ENCODE measurements at regions not wholly inside any gene's neighbourhood (a gene's known extent, or its start where the extent isn't known, plus 50 kb on each side); places are given as distances from the start of the nearest gene placed in this dataset.

DNA sequence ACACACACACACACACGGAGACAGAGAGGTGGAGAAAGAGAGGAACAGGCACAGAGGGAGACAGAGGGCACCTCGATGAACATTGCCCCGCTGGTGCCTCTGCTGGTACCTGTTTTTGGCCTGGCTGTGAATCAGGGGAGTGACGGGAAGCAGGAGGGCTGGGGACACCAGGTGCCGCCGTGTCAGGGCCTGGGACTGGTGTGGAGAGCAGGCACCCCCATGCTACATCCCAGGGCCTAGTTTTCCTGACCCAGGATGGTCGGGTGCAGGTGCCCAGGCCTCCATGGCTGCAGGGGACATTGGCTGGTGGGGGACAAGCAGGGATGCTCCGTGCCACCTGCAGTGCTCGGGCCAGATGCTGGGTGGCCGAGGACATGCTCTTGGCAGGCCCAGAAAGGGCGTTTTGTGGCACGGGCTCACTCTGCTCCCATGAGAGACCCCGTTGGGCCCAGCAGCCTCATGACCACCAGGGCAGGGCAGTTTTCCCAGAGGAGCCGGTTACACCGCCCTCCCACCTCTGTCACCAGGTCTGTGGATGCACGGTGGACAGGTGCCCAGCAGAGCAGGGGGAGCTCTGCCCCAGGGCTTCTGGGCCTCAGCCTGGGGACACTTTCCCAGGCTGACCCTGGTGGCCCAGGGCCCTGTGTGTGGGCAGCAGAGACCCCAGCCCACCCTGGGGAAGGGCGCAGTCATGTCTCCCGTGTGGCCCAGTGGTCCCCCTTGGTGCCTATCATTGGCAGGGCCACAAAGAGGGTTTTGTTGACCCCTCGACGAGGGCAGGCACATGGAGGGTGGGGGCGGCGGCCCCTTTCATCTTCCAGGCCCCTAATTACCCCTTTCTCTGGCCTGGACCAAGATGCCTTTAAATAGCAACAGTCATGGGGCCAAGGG, 207.5 kb upstream of the RTL1 start:
- no peaks in the 10 kb centered on the region for H3K36me3 ChIP-seq
- no peak for DNase-seq
- H3K9me3 ChIP-seq: no peaks in the 10 kb centered on the region
- TF ChIP-seq, protein P1, sequence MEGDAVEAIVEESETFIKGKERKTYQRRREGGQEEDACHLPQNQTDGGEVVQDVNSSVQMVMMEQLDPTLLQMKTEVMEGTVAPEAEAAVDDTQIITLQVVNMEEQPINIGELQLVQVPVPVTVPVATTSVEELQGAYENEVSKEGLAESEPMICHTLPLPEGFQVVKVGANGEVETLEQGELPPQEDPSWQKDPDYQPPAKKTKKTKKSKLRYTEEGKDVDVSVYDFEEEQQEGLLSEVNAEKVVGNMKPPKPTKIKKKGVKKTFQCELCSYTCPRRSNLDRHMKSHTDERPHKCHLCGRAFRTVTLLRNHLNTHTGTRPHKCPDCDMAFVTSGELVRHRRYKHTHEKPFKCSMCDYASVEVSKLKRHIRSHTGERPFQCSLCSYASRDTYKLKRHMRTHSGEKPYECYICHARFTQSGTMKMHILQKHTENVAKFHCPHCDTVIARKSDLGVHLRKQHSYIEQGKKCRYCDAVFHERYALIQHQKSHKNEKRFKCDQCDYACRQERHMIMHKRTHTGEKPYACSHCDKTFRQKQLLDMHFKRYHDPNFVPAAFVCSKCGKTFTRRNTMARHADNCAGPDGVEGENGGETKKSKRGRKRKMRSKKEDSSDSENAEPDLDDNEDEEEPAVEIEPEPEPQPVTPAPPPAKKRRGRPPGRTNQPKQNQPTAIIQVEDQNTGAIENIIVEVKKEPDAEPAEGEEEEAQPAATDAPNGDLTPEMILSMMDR (IDR thresholded peaks at IDR 0.05; ENCODE audit: low read depth, low read length): no peak
- no peaks in the 10 kb centered on the region for H3K27me3 ChIP-seq
- no peak overlapping the region for H3K4me3 ChIP-seq (ENCODE audit: low read depth, low read length)
- H3K4me1 ChIP-seq: no peaks in the 10 kb centered on the region

DNA sequence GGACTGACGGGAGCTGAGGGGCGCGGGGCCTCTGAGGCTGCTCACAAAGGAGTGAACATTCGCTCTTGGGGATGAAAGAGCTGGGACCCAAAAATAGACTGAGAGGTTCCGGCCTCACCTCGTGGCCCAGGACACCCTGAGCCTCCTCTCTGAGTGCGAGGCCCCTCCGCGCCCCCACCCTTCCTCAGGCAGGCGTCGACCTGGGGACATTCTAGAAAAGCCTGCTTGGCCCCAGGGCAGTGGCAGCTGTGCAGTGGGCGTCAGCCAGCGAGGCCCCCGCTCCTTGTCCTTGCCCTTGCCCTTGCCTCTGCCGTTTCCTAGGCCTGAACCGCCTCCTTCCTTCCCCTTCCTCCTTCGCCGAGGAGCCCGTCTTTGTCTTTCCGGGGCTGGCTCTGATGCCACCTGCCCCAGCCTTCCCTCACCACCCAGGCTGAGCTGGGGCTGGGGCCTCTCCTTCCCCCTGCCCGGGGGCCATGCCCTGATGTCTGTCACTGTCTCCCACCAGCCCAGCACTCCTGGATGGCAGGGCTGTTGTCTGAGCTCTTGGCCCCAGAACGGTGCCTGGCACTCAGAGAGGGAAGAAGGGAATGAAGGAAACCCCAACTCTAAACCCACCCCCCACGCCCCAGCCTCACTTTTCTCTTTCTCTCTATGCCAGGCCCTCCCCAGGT, 208.2 kb upstream of the RTL1 start:
- Histone ChIP-seq H3K4me3 (ENCODE audit: low read depth, low read length) (no peak overlapping the region), H3K4me1 (no peaks in the 10 kb centered on the region), H3K36me3 (no peaks in the 10 kb centered on the region), H3K9me3 (no peaks in the 10 kb centered on the region), H3K27me3 (no peaks in the 10 kb centered on the region)
- no peak for DNase-seq
- TF ChIP-seq, protein P1 (IDR thresholded peaks at IDR 0.05; ENCODE audit: low read depth, low read length): no peak

DNA sequence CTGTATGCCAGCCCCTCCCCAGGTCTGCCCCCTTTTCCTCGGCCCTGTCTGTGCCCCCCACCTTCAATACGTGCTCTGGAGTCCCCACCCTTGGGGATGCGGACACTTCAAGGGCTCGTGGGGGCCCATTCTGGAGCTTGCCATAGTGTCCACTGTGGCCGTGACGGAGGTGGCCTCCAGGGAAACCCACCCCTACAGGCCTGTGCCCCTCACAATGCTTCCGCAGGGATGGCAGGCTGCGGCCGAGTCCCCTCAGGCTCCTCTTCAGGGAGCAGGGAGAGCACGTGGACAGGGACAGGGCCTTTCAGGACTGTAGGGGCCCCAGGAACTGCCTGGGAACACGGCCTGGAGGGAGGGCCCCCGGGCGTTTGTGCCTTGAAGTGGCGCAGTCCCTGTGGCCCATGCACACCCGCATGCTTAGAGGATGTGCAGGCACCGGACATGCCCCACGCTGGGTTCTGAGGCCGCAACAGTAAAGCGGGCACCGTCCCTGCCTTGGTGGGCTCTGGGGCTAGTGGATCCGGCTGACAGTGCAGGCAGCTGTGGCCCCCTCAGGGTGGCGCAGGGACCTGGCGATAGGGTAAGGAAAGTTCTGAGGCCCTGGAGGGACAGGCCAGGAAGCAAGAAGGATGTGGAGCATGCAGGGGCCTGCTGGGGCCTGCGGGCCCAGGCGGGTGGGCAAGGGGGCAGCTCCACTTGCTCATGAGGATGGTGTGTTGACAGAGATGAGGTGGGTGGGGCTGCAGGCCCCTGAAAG, 209.0 kb upstream of the RTL1 start:
- Histone ChIP-seq H3K9me3 (no peaks in the 10 kb centered on the region), H3K27me3 (no peaks in the 10 kb centered on the region), H3K36me3 (no peaks in the 10 kb centered on the region), H3K4me3 (ENCODE audit: low read depth, low read length) (no peak overlapping the region), H3K4me1 (no peaks in the 10 kb centered on the region)
- TF ChIP-seq, protein P1 (IDR thresholded peaks at IDR 0.05; ENCODE audit: low read depth, low read length): no peak
- DNase-seq: no peak

DNA sequence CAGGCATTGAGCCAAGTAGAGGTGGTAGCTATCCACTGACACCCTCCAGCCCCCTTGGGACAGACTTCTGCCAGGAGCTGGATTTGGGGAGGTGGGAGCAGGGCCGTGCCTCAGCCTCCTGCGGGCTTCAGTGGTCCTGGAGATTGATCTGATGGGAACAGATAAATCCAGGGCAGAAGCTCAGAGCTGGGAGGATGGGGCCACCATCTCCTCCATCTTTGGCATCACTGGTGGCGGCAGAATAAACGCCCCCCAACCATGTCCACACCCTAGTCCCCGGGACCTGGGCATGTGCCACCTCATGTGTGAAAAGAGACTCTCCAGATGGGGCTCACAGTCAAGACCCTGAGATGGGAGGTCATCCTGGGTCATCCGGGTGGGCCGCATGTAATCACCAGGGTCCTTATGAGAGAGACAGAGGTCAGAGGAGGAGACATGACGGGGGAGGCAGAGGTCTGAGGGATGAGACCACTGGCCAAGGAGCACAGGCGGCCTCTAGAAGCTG, 209.6 kb upstream of the RTL1 start:
- no peak for DNase-seq
- no peaks in the 10 kb centered on the region for H3K4me1 ChIP-seq
- TF ChIP-seq, protein P1 (IDR thresholded peaks at IDR 0.05; ENCODE audit: low read depth, low read length): no peak
- H3K9me3 ChIP-seq: no peaks in the 10 kb centered on the region
- H3K27me3 ChIP-seq: no peaks in the 10 kb centered on the region
- H3K4me3 ChIP-seq (ENCODE audit: low read depth, low read length): no peak overlapping the region
- no peaks in the 10 kb centered on the region for H3K36me3 ChIP-seq

DNA sequence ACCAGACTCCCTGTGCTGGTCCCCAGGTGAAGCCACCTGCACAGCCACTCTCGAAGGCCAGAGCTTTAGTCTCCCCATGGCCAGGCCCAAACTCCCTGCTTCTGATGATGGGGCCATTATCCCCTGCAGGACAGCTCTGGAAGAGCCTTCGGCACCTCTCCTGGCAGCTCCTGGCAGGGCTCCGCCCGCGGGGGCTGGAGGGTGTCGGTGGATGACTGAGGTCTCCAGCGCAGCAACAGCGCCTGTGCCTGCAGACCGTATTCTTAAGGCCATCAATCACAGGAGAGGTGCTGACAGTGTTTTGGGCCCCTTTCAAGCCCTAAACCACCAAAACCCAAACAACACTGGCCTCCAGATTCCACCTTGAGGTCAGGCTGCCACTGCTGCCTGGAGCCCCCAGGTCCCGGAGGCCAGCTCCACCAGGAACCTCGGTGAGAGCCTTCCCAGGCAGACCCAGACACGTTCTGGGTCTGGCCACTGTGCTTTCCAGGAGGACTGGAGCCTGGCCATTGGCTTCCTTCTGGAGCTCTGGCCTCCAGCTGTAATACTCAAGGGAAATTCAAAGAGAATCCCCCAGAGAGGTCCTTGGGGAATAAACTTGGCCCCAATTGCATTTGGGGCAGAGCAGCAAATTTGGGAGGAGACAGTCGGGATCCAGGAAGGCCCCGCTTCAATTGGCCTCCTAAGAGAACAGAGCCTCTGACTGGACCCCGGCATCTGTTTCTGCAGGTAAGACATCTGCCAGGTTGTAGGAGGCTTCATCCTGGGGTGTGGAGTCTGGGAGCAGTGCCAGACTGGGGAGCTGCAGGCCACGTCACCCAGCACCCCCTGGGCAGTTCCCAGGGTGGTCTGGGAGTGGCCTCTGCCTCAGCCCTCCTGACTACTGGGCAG, 210.6 kb upstream of the RTL1 start:
- TF ChIP-seq, protein P1 (IDR thresholded peaks at IDR 0.05; ENCODE audit: low read depth, low read length): no peak
- DNase-seq: no peak

More for the DNA sequence above, 210.6 kb upstream of the RTL1 start:
- no peaks in the 10 kb centered on the region for H3K36me3 ChIP-seq
- no peaks in the 10 kb centered on the region for H3K9me3 ChIP-seq
- H3K4me3 ChIP-seq (ENCODE audit: low read depth, low read length): no peak overlapping the region
- no peaks in the 10 kb centered on the region for H3K27me3 ChIP-seq
- H3K4me1 ChIP-seq: no peaks in the 10 kb centered on the region

Measured in BE2C (cell line).